HG03139 (cell line): ENCODE measurements at regions not wholly inside any gene's neighbourhood (a gene's known extent, or its start where the extent isn't known, plus 50 kb on each side); places are given as distances from the start of the nearest gene placed in this dataset.
"Not testable (repeated sequence)": the region's sequence is repeated elsewhere in the genome, so short reads cannot be mapped to it uniquely, and the experiment has no call there.

Source experiments
- ATAC-seq: cut with Tn5 transposase; IDR thresholded peaks from one replicate; pipeline ENCODE4 v1.9.1; 2021; ENCODE audit not compliant: unreplicated experiment

DNA sequence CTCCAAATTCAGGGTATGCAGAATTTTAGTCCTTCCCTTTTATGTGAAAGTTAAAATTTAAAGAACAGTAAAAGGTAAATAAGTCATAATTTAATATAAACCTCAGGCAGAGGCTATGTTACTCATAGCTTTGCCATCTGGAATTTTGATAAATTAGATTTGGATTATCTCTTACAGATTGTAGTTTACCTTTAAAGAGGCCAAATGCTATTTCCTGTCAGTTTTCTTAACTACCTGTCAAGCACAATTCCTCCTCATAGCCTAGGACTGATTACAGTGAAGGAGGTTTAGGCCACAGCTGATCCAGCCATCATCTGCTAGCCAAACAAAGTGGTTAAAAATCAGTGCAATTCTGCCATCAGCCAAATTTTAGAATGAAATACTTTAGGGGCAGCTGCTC, 128.1 kb downstream of the MFAP3L start:
- no peak for ATAC-seq

DNA sequence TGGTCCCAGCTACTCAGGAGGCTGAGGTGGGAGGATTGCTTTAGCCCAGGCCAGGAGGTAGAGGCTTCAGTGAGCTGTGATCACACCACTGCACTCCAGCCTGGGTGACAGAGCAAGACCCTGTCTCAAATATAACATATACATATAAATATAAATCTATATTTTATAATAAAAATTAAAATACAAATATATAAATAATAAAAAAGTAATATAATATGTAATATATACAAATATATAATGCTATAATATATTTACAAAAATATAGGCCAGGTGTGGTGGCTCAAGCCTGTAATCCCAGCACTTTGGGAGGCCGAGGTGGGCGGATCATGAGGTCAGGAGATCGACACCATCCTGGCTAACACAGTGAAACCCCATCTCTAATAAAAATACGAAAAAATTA, 131.4 kb downstream of the MFAP3L start:
- ATAC-seq, result not testable (repeated sequence)

DNA sequence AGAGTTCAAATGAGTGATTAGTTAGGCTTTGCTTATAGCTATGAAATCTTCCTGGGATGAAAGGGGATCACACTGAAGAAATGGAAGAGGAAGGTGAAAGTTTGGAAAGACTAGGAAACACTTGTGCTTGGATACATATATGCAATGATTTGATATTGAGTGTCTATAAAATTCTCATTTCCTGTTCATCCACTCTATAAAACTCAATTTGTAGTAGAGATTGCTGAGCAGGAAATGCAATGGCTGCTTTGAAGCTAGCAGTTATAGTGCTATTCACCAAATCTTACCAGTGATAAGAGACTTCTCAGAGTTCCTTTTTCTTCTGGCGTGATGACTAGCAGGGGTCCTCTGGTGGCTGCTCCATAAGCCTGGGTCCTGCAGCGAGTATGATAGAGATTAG, 128.1 kb upstream of the HPF1 start:
- no peak for ATAC-seq

DNA sequence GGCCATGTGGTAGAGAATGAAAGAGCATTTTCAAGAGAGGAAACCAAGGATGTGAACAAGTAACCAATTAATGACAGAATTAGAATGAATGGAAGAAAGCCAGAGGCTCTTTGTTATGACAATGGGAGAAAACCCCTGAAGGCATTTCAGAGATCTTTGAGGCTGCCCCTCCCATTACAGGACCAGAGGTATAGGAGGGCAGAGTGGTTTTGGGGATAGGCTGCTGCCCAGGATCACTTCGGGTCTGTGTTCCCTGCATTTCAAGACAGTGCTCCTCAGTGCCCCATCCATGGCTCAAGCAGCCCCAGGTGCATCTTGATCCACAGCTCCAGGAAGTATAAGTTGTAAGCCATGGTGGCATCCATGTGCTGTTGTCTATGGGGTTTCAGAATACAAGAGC, 124.0 kb upstream of the HPF1 start:
- no peak for ATAC-seq

DNA sequence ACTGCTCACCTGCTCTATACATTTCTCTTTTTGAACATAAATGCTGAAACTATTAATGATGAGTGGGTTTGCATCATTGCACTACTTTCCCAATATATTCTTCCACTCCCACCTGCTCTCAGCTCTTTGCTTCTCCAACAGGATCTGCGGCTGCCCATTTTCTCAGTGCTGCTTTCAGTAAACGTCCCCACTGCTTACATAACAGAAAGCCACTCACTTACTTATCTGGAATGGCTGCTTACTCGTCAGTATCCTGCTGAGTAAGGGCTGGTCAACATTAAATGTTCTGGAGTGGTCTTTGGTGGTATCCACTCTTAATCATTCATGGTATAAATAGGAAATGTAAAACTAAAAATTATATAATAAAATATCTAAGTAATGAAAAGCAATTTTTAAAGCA, 112.8 kb upstream of the HPF1 start:
- ATAC-seq, result no peak

DNA sequence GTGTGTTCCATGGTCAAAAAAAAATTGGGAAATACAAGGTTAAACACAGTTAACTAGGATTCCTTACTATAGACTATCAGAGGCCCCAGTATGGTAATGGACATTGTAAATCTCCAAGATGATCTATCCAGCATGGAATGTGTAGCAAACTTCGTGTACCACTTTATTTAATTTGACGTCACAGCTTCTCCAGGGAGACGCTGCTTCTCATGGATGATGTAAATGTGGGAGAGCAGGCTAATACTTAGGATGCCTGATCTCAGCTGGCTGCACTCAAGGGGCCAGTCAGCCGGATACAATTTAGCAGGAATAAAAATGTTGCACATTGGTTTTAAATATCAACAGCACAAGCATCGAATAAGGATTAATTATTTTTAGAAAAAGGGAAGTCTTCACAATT, 111.7 kb upstream of the HPF1 start:
- no peak for ATAC-seq

DNA sequence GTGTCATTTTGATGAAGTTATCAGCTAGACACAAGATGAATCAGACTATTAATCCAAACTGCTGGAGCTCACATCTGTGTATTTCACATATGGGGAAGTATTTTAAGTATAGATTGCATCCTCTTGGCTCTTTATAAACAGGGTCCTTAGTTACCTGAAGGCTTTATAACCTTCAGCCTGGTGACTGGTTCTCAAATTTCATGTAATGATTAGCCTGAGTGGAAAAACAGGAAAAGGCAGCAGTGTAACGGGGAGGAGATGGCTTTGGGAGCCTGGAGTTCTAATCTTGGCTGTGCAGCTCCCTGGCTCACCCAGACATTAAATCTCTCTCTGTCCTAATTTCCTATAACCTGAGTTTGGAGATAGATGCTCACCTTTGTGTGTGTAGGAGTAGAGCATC, 103.8 kb upstream of the HPF1 start:
- no peak for ATAC-seq

DNA sequence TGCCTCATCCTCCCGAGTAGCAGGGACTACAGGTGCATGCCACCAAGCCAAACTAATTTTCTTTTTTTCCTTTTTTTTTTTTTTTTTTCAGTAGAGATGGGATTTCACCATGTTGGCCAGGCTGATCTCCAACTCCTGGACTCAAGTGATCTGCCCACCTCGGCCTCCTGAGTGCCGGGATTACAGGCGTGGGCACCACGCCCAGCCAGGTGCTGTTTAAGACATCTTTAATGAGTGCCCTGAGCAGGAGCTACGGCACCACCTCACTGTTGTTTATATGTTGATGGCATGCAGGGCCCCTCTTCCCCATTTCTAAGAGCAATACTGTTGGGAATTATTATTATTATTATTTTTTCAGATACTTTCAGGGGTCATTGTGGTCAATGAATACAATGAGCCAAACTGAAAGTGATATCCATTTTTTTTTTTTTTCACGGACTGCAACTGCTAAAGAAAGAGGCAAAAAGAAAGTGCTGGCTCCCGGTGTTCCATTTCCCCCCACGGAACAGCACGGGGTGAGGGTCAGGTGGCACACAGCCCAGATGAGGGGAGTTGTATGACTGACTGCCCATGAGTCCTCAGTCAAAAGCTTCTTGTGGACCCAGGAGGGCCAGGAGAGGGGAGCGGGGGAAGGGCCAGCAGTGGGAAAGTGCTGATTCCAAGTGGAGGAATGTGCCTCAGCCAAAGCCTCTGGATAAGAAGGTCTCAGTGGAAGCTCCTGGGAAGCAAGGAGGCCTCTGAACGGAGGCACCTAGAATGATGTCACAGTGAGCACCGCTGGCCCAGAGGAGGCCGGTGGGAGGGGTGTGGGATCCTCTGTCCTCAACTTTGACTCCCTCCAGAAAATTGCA, 101.8 kb upstream of the HPF1 start:
- ATAC-seq, result no peak

DNA sequence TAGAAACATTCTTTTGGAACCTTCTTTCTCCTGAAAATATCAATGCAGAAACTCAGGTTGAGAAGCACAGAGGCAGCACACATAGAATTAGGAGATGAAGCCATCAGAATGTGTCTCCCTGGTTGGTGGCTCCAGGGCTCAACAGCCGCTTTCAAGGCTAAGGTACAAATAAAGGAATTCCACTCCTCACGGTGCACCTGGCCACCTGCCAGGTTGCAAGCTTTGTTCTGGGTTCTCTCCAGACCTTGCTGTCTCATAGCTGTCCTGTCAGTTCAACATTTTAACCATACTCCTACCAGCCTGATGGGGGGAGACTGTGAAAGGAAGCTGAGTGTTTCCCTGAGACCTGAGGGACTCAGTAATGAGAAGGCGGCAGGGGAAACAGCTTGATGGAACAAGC, 96.3 kb upstream of the HPF1 start:
- no peak for ATAC-seq

DNA sequence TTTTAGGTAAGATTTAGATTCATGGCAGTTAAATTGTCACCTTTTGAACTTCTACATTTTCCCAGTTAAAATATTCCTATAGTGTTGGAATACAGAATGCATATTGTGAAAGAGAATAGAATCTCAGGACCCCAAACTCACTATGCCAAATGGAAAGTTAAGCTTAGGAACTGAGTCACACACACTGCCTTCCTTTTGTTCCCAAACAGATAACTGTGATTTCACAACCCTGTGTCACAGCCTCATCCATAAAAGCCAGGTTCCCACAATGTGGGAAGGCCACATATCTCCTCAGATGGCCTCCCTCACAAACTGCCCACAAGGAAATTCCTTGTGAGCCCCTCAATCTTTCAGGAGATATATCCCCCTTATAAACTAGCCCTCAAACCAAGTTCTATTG, 94.7 kb upstream of the HPF1 start:
- no peak for ATAC-seq

DNA sequence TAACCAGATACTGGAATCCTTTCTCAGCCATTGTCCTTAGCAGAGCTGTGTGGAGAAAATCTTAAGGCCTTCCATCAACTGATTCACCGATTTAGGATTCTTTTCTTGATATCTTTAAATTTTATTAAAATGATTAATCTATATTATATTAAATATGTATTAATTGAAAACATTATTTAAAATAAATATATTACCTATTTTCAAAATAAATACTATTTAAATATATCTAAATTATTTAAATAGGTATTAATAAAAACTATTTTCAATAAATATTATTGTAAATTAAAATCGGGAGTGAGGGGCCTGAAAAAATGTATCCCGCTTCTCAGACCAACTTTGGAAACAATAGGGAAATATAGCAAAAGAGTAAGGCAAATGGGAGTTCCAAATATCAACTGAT, 94.0 kb upstream of the HPF1 start:
- no peak for ATAC-seq

DNA sequence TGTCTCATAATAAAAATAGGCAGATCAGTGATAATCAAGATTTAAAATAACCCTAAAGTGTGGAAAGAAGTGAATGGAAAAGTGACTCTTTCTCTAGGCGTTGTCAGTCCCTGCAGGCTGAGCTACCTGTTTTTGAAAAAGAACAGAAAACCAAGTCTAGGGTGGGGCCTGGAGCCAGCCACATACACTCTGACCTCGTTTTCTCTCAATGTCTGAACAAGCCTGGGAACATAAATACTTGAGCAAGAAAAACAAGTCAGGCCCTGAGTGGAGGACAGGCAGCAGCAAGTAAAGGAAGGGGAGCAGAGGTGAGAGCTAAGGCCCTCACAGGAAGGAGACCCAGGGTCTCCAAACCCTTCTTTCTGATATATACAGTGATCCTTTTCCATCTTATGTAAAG, 91.7 kb upstream of the HPF1 start:
- ATAC-seq, result no peak

DNA sequence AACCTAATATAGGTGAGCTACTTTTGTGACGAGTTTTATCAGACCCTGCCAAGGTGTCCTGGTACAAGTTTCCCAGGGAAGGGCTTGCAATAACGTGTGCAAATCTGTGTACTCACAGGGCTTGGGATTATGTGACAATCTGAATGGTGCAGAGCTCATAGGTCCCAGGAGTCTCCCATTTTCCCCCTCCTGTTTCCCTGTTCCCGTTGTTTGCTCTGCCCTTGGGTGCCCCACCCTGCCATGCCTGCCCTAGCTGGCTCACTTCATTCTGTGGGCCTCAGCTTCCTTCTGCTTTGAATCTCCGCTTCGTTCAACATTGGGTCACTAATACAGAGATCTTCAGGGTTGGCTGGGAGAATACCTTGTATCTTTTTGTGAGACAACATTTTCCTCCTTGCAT, 90.3 kb upstream of the HPF1 start:
- ATAC-seq, result no peak

DNA sequence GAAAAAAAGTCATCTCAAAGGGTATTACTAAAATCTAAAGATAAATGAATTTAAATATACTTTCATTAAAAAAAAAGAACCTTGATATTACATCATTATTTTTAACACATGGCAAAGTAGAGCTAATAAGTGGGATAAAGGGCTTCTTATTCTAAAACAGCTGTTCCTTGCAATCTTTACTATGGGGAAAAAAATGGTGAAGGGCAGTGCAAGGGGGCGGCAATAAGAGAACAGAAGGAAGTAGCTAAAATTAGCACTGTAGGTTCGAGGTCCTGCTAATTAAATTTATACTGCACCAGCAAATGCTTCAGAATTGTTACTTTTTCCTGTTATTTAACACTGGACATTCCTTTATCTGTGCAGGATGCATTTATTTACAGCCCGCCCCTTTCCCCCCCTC, 89.4 kb upstream of the HPF1 start:
- no peak for ATAC-seq

DNA sequence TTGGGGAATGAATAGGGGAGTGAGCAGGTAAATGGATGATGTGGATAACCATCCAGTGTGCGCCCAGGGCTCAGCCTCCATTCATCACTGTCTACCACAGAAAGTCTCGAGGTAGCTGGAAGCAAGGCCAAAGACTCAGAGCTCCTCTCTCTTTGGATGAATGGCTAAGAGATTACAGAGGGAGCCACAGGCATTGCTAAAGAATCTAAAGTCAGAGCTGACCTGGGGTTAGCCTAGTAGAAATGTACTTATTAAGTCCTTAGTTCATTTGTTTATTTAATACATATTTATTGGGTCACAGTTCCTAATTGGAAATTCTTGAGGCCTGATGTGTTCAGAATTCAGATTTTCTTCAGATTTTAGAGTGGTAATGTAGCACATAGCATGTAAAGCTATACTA, 88.7 kb upstream of the HPF1 start:
- ATAC-seq, result no peak

DNA sequence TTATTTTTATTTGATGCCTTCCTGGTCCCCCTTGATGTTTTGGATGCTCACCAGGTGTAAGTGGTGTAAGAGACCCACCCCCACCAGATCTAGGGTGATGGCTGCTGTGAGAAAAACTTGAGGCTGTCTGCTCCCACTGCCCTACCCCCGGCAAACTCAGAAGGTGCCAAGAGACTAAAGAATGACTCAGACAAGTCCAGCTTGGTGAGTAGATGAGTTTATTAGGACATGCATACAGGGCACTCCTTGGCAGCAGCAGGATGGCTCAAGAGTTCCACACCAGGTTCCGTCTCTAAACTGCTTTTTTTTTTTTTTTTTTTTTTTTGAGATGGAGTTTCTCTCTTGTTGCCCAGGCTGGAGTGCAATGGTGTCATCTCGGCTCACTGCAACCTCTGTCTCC, 84.0 kb upstream of the HPF1 start:
- ATAC-seq, result no peak

DNA sequence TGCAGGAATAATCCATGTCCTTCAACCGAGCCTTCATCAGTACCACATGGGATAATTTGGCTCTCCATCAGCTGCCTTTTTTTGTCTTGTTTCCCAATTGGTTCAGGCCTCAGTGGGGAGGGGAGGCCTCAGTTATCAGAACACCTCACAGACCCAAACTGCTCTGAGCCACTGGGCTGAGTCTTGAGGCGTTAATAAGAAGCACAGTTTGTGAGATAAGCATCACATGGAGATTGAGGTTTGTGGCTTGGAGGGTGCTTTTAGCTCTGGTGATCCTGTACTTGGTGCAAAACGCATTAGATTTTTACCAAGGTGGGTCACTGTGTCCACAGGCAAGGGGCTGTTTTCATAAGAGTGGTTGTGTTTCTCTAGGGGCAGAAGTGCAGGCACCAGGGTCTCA, 82.8 kb upstream of the HPF1 start:
- ATAC-seq, result no peak

DNA sequence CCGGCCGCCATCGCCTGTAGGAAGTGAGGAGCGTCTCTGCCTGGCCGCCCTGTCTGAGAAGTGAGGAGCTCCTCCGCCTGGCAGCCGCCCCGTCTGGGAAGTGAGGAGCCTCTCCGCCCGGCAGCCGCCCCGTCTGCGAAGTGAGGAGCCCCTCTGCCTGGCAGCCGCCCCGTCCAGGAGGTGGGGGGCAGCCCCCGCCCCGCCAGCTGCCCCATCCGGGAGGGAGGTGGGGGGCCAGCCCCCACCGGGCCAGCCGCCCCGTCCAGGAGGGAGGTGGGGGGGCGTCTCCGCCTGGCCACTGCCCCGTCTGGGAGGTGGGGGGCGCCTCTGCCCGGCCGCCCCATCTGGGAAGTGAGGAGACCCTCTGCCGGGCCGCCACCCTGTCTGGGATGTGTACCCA, 70.6 kb upstream of the HPF1 start:
- not testable (repeated sequence) for ATAC-seq

DNA sequence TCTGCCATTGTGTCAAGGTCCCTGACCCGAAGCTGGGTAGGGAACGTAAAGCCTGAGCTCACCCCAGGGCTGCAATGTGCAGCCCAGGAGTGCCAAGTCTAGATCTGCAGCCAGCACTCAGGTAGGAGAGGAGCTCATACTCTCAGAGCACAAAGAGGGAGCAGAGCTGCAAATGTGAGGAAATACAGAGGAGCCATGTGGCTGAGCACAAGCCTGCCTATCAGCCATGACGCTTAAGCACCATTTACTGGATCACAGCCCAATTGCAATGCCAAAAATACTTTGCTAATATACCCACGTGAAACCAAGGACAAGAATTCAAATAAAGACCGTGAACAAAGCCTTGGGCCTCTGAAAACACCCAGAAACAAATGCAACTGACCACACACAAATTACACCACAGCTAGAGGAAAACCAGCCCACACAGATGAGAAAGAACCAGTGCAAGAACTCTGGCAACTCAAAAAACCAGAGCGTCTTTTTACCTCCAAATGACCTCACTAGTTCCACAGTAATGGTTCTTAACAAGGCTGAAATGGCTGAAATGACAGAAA, 69.0 kb upstream of the HPF1 start:
- ATAC-seq, result no peak

DNA sequence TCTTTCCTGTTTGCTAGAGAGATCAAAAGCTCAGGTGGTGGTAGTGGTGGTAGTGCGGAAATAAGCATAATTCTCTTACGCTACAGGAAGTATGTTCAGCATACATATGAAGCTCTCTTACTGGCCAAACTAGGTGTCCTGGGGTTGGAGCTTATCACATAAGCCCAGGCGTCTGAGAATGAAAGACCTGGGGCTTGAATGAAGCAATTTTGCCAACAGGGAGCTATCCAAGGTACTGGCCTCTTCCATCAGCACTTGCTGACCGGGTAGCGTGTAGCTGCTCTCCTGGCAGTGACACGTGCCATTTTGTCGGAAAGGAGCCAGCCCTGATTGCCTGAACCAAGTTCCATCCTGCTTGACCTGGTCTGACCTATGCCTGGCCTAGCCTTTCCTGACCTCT, 65.9 kb upstream of the HPF1 start:
- ATAC-seq, result no peak

DNA sequence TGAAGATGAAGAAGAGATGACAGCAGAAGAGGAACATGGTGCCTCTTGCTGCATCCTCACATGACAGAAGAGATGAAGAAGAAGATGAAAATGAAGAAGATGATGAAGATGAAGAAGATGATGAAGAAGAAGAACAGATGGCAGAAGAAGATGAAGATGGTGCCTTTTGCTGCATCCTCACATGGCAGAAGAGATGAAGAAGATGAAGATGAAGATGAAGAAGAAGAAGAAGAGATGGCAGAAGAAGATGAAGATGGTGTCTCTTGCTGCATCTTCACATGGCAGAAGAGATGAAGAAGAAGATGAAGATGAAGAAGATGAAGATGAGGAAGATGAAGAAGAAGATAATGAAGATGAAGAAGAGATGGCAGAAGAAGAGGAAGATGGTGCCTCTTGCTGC, 63.7 kb upstream of the HPF1 start:
- no peak for ATAC-seq

DNA sequence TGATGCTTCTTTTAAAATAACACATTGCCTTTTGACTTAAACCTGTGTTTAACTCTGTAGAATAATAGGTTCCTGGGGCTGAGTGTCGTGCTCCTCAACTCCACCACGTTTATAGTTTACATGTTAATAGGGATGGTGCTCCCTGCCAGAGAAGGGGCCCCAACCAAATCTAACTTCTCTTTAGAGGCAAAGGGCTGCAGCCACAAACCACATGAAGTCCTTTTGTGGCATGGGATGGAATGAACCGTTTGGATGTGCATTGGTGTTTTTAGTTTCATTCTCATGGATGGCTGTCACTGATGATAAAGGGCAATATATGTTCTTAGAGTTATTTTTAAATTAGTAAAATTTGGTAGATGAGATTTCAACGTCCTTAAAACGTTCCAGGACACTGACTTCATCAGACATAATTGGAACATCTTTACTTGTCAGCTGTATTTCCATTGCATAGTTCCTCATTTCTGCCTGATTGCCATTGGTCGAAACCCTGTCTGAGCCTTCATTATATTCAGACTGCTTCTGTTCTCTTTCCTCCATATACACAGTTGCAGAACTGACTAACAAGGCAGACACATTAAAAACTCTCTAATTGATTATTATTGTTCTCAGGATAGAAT, 60.4 kb upstream of the HPF1 start:
- ATAC-seq, result peak; percentile 51

DNA sequence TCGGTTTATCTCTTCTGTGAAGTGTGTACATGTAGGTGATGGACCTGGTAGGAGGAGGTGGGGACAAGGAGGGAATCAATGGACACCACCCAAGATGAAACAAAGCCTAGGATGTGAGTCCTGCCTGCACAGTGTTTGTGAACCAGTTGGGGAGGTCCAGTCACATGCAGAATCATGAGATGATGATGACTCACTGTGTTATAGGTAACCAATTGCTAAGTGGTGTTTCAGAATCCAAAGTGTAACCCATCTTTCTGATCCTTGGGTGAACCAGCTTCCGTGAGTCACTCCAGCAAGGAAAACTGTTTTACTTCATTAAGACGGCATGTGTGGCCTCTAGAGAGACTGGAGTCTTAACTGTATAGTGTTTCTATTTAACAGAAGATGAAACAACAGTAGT, 57.9 kb upstream of the HPF1 start:
- ATAC-seq, result no peak
